A549 (cell line): ENCODE measurements at regions not wholly inside any gene's neighbourhood (a gene's known extent, or its start where the extent isn't known, plus 50 kb on each side); places are given as distances from the start of the nearest gene placed in this dataset.

Experiments used
- ATAC-seq, 2 experiments: fragments of 200-7000 bp in 1 of 2; fragments of >200 bp in 1 of 2; cut with Nextera tagmentation in 1 of 2; cut with Tn5 transposase in 1 of 2; 3 replicates each; pipeline versions ENCODE4 v1.8.0 to v1.9.1; 2018 to 2020; ENCODE audit warnings: mild to moderate bottlenecking in 1 of 2, moderate library complexity in 1 of 2
- CTCF ChIA-PET: fragments of 300-600 bp; sonication (Branson Sonifier 250); formaldehyde crosslinking; extraction: SDS; loops from one replicate; lab custom pipeline; 2021; ENCODE audit warnings: antibody characterized with exemption, inconsistent platforms; lab: Yijun Ruan, JAX
- POLR2A ChIA-PET: fragments of 350-600 bp; formaldehyde crosslinking; extraction: SDS; loops from one replicate; lab custom pipeline; 2021; ENCODE audit warnings: antibody characterized with exemption, inconsistent platforms; lab: Yijun Ruan, JAX
- DNase-seq, 2 experiments: peaks; one replicate each; pipeline versions ENCODE4 v3.0.0 to v3.0.0-alpha.2; 2011 to 2016; ENCODE audit warnings: low read depth in 1 of 2, low spot score in 1 of 2
- FAIRE-seq: peaks from 2 replicates; lab custom pipeline; 2011; peaks lifted over from hg19 to GRCh38; lab: Jason Lieb, UNC
- H3K27ac ChIP-seq, 2 experiments: fragments of >200 bp; sonication (Bioruptor Twin); formaldehyde crosslinking; 3 replicates each; pipeline ENCODE4 v1.5.1; 2016 to 2017
- H3K4me1 ChIP-seq: fragments of >200 bp; sonication (Bioruptor Twin); formaldehyde crosslinking; 3 replicates; pipeline ENCODE4 v1.6.1; 2016
- H3K4me2 ChIP-seq: fragments of >200 bp; sonication (Bioruptor Twin); formaldehyde crosslinking; 3 replicates; pipeline ENCODE4 v1.6.1; 2016
- H3K4me3 ChIP-seq: fragments of >200 bp; sonication (Bioruptor Twin); formaldehyde crosslinking; 3 replicates; pipeline ENCODE4 v1.5.1; 2016
- H3K9me3 ChIP-seq: fragments of >200 bp; sonication (Bioruptor Twin); formaldehyde crosslinking; 3 replicates; pipeline ENCODE4 v1.6.1; 2016
- ATOH8 ChIP-seq: fragments of 250-450 bp; sonication (Bioruptor Pico); IDR thresholded peaks from 2 replicates; pipeline ENCODE4 v1.5.0; 2020; ENCODE audit warnings: low read depth, mild to moderate bottlenecking, moderate library complexity
- CHD4 ChIP-seq: fragments of 200-600 bp; sonication (generic); IDR thresholded peaks from 2 replicates; pipeline ENCODE4 v1.6.1; 2016; ENCODE audit warnings: antibody characterized with exemption, mild to moderate bottlenecking, borderline replicate concordance
- E2F6 ChIP-seq: IDR thresholded peaks from 2 replicates; pipeline ENCODE4 v1.6.1; 2012; ENCODE audit warnings: low read depth, borderline replicate concordance
- EHF ChIP-seq: fragments of 250-450 bp; sonication (Bioruptor Pico); IDR thresholded peaks from 2 replicates; pipeline ENCODE4 v1.5.0; 2020; ENCODE audit warnings: mild to moderate bottlenecking
- EHMT2 ChIP-seq: fragments of 200-600 bp; sonication (generic); IDR thresholded peaks from 2 replicates; pipeline ENCODE4 v1.6.1; 2016; ENCODE audit warnings: antibody characterized with exemption, low read depth, mild to moderate bottlenecking, moderate library complexity
- FOSB ChIP-seq: fragments of 250-450 bp; sonication (Bioruptor Pico); IDR thresholded peaks from 2 replicates; pipeline ENCODE4 v1.5.0; 2020; ENCODE audit warnings: mild to moderate bottlenecking, moderate library complexity
- FOSL2 ChIP-seq, 2 experiments: fragments of 450-650 bp in 1 of 2; fragments of >200 bp in 1 of 2; sonication (Bioruptor Twin) in 1 of 2; formaldehyde crosslinking; IDR thresholded peaks; 2 replicates each; pipeline versions ENCODE4 v1.5.0 to v1.6.1; 2016 to 2020; ENCODE audit warnings: mild to moderate bottlenecking in 1 of 2, moderate library complexity in 1 of 2
- FOXS1 ChIP-seq: fragments of 250-450 bp; sonication (Bioruptor Pico); IDR thresholded peaks from 2 replicates; pipeline ENCODE4 v1.5.0; 2020; ENCODE audit warnings: mild to moderate bottlenecking, moderate library complexity
- HDAC2 ChIP-seq: fragments of 200-600 bp; sonication (generic); IDR thresholded peaks from 2 replicates; pipeline ENCODE4 v1.6.1; 2016
- HES2 ChIP-seq: fragments of >200 bp; sonication (Bioruptor Twin); formaldehyde crosslinking; IDR thresholded peaks from 2 replicates; pipeline ENCODE4 v1.6.1; 2016
- HEYL ChIP-seq: fragments of 250-450 bp; sonication (Bioruptor Pico); IDR thresholded peaks from 2 replicates; pipeline ENCODE4 v1.8.0; 2021; ENCODE audit warnings: mild to moderate bottlenecking, moderate library complexity
- HMGXB4 ChIP-seq: fragments of 250-450 bp; sonication (Bioruptor Pico); IDR thresholded peaks from 2 replicates; pipeline ENCODE4 v1.5.0; 2021; ENCODE audit warnings: mild to moderate bottlenecking, moderate library complexity, borderline replicate concordance
- HOXA7 ChIP-seq: fragments of 250-450 bp; sonication (Bioruptor Pico); IDR thresholded peaks from 2 replicates; pipeline ENCODE4 v1.5.0; 2020; ENCODE audit warnings: mild to moderate bottlenecking, moderate library complexity
- KDM1A ChIP-seq: fragments of 200-600 bp; sonication (generic); IDR thresholded peaks from 2 replicates; pipeline ENCODE4 v1.6.1; 2016; ENCODE audit warnings: low read depth, mild to moderate bottlenecking
- KDM5A ChIP-seq: fragments of 200-600 bp; sonication (generic); IDR thresholded peaks from 2 replicates; pipeline ENCODE4 v1.6.1; 2016; ENCODE audit warnings: antibody characterized with exemption, mild to moderate bottlenecking
- MAFK ChIP-seq: fragments of 450-650 bp; IDR thresholded peaks from 2 replicates; pipeline ENCODE4 v1.6.1; 2014; ENCODE audit not compliant: partially characterized antibody
- MAX ChIP-seq: IDR thresholded peaks from 2 replicates; pipeline ENCODE4 v1.6.1; 2012
- MAZ ChIP-seq: fragments of 150-350 bp; IDR thresholded peaks from 2 replicates; pipeline ENCODE4 v1.6.1; 2014; ENCODE audit warnings: antibody characterized with exemption, low read depth, low read length, borderline replicate concordance
- MYC ChIP-seq: IDR thresholded peaks from 2 replicates; pipeline ENCODE4 v1.6.1; 2012; ENCODE audit warnings: mild to moderate bottlenecking, inconsistent platforms, low read length, improper control_type of control experiment, borderline replicate concordance
- NPAS2 ChIP-seq: fragments of 250-450 bp; sonication (Bioruptor Pico); IDR thresholded peaks from 2 replicates; pipeline ENCODE4 v1.8.0; 2022; ENCODE audit warnings: mild to moderate bottlenecking, moderate library complexity, borderline replicate concordance
- NR3C1 ChIP-seq: fragments of >200 bp; sonication (Bioruptor Twin); formaldehyde crosslinking; IDR thresholded peaks from 3 replicates; pipeline ENCODE4 v1.6.1; 2017
- PBX3 ChIP-seq: IDR thresholded peaks from 2 replicates; pipeline ENCODE4 v1.6.1; 2012
- RAD21 ChIP-seq, 2 experiments: fragments of >200 bp in 1 of 2; sonication (Bioruptor Twin) in 1 of 2; formaldehyde crosslinking in 1 of 2; IDR thresholded peaks in 1 of 2; conservative IDR thresholded peaks in 1 of 2; 2 replicates in 1 of 2; 3 replicates in 1 of 2; pipeline ENCODE4 v1.6.1; 2012 to 2018; ENCODE audit warnings: inconsistent platforms in 1 of 2
- RARB ChIP-seq: fragments of 250-450 bp; sonication (Bioruptor Pico); IDR thresholded peaks from 2 replicates; pipeline ENCODE4 v1.8.0; 2021; ENCODE audit warnings: mild to moderate bottlenecking, moderate library complexity
- RCOR1 ChIP-seq: fragments of 150-350 bp; IDR thresholded peaks from 2 replicates; pipeline ENCODE4 v1.6.1; 2014; ENCODE audit warnings: antibody characterized with exemption, low read length, low read depth
- SMC3 ChIP-seq: fragments of >200 bp; sonication (Bioruptor Twin); formaldehyde crosslinking; IDR thresholded peaks from 3 replicates; pipeline ENCODE4 v1.6.1; 2018; ENCODE audit warnings: inconsistent platforms
- USF2 ChIP-seq: fragments of 450-650 bp; IDR thresholded peaks from 2 replicates; pipeline ENCODE4 v1.6.1; 2014; ENCODE audit warnings: antibody characterized with exemption
- ZFP36 ChIP-seq: fragments of 450-650 bp; IDR thresholded peaks from 2 replicates; pipeline ENCODE4 v1.6.1; 2014; ENCODE audit warnings: borderline replicate concordance; ENCODE audit not compliant: partially characterized antibody
- ZNF302 ChIP-seq: fragments of 250-450 bp; sonication (Bioruptor Pico); IDR thresholded peaks from 2 replicates; pipeline ENCODE4 v1.9.0; 2021; ENCODE audit warnings: inconsistent platforms, mild to moderate bottlenecking, moderate library complexity
- ZSCAN20 ChIP-seq: fragments of 250-450 bp; sonication (Bioruptor Pico); IDR thresholded peaks from 2 replicates; pipeline ENCODE4 v1.8.0; 2022; ENCODE audit warnings: mild to moderate bottlenecking, moderate library complexity
- WGBS: methylation state at CpG from one replicate; pipeline ENCODE4 v1.1.6; 2017; ENCODE audit errors: missing lambda C conversion rate; 5-methylcytosine and 5-hydroxymethylcytosine counted together

GRCh38 chr1:118558933-118559332, 373.9 kb upstream of the SPAG17 start:
- H3K9me3 ChIP-seq, result no peaks in the 10 kb centered on the region
- DNase-seq (no peak), FAIRE-seq (no peak), ATAC-seq (no peak)
- no peak overlapping the region for H3K4me2 ChIP-seq
- POLR2A ChIA-PET, result no interaction called here
- CTCF ChIA-PET, result interaction anchor here (1.5 kb wide), 1 partner anchor 62 kb away, joined by 3 read pairs; no protein-coding TSS in a partner anchor
- H3K4me1 ChIP-seq, result no peaks in the 10 kb centered on the region
- 4% methylated on average over 3 of the region's 3 CpGs for WGBS
- TF ChIP-seq USF2 (no peak), MAZ (no peak), HDAC2 (no peak)
- H3K4me3 ChIP-seq, result no peak overlapping the region
- no peak overlapping the region for H3K27ac ChIP-seq

- no peak overlapping the region for H3K4me2 ChIP-seq
- no peaks in the 10 kb centered on the region for H3K9me3 ChIP-seq
- no peak for FAIRE-seq
- no peak for DNase-seq
- TF ChIP-seq ZNF302 (CRISPR knock-in tag) (no peak), MAX (no peak), NPAS2 (CRISPR knock-in tag) (no peak), KDM1A (no peak), EHMT2 (no peak), MAZ (no peak), RAD21 (conservative IDR thresholded peaks at IDR 0.05 in 1 of 2, IDR thresholded peaks at IDR 0.05 in 1 of 2) (no peak), SMC3 (no peak), E2F6 (no peak), MYC (no peak), ATOH8 (no peak), ZFP36 (no peak), CHD4 (no peak), RARB (CRISPR knock-in tag) (no peak), FOSL2 (IDR thresholded peaks at IDR 0.05) (no peak), FOSL2 (CRISPR knock-in tag; IDR thresholded peaks at IDR 0.05) (no peak)
- H3K4me3 ChIP-seq, result no peak overlapping the region
- no peaks in the 10 kb centered on the region for H3K4me1 ChIP-seq
- CTCF ChIA-PET, result no interaction called here
- no peak for ATAC-seq
- no peak overlapping the region for H3K27ac ChIP-seq
- WGBS, result 0% methylated on average over 2 of the region's 2 CpGs
- POLR2A ChIA-PET, result no interaction called here
Observed at GRCh38 chr1:118556936-118557335, 371.9 kb upstream of the SPAG17 start.

GRCh38 chr1:118555638-118556037, 370.6 kb upstream of the SPAG17 start:
- ATAC-seq, result no peak
- no peaks in the 10 kb centered on the region for H3K4me1 ChIP-seq
- no peaks in the 10 kb centered on the region for H3K9me3 ChIP-seq
- no peak overlapping the region for H3K4me3 ChIP-seq
- WGBS, result 5% methylated on average over 3 of the region's 3 CpGs
- POLR2A ChIA-PET, result no interaction called here
- H3K4me2 ChIP-seq, result no peak overlapping the region
- TF ChIP-seq RAD21 (conservative IDR thresholded peaks at IDR 0.05 in 1 of 2, IDR thresholded peaks at IDR 0.05 in 1 of 2) (no peak), FOXS1 (no peak), FOSB (no peak), ZSCAN20 (no peak), HES2 (no peak), EHF (no peak), NR3C1 (no peak), RCOR1 (no peak), KDM1A (no peak), KDM5A (no peak), MAFK (no peak), HMGXB4 (CRISPR knock-in tag) (no peak), PBX3 (no peak), HOXA7 (no peak), HEYL (CRISPR knock-in tag) (no peak)
- no peak overlapping the region for H3K27ac ChIP-seq
- DNase-seq, result no peak
- CTCF ChIA-PET, result no interaction called here
- FAIRE-seq, result no peak
